ENCODE measurements at regions not wholly inside any gene's neighbourhood (a gene's known extent, or its start where the extent isn't known, plus 50 kb on each side); places are given as distances from the start of the nearest gene placed in this dataset.

- CTCF ChIA-PET = no interaction called here
- ATAC-seq (ENCODE audit: low read depth) (no peak), DNase-seq (no peak)
- TF ChIP-seq, protein P1, sequence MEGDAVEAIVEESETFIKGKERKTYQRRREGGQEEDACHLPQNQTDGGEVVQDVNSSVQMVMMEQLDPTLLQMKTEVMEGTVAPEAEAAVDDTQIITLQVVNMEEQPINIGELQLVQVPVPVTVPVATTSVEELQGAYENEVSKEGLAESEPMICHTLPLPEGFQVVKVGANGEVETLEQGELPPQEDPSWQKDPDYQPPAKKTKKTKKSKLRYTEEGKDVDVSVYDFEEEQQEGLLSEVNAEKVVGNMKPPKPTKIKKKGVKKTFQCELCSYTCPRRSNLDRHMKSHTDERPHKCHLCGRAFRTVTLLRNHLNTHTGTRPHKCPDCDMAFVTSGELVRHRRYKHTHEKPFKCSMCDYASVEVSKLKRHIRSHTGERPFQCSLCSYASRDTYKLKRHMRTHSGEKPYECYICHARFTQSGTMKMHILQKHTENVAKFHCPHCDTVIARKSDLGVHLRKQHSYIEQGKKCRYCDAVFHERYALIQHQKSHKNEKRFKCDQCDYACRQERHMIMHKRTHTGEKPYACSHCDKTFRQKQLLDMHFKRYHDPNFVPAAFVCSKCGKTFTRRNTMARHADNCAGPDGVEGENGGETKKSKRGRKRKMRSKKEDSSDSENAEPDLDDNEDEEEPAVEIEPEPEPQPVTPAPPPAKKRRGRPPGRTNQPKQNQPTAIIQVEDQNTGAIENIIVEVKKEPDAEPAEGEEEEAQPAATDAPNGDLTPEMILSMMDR (IDR thresholded peaks at IDR 0.05) = no peak
- intact Hi-C loops (cut with micrococcal nuclease) = no loop called here
- H3K9me3 Mint-ChIP-seq = no peaks in the 10 kb centered on the region
- POLR2A ChIA-PET = no interaction called here
- no peaks in the 10 kb centered on the region for H3K4me1 Mint-ChIP-seq
- no peak overlapping the region for H3K4me3 Mint-ChIP-seq
- H3K36me3 Mint-ChIP-seq (ENCODE audit: low read depth) = no peaks in the 10 kb centered on the region
- H3K27me3 Mint-ChIP-seq = no peaks in the 10 kb centered on the region
- no peak overlapping the region for H3K27ac Mint-ChIP-seq
Observed at GRCh38 chr7:156493942-156494341, 146.6 kb upstream of the RNF32 start.

DNA sequence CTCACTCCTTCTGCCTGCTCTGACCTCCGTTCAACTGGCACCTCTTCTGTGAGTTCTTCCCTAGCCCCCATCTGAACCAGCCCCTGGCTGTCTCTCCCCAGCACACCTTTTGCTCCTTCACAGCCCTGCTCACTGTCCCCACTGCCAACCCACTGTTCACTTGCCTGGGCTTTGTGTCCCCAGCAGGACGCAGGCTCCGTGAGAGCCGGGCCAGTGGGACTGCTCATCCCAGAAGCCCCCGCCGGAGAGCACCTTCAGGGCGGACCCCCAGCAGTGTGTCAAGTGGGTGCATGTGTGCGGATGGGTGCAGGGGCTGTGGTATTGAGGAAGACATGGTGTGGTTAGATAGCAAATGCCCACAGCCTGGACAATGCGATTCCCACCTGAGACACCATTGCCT is 148.4 kb upstream of the RNF32 start:
- Mint-ChIP-seq H3K4me1 (no peaks in the 10 kb centered on the region), H3K9me3 (no peaks in the 10 kb centered on the region), H3K4me3 (no peak overlapping the region), H3K27me3 (peaks cover 2% of the 10 kb centered on the region), H3K36me3 (ENCODE audit: low read depth) (no peaks in the 10 kb centered on the region), H3K27ac (no peak overlapping the region)
- DNase-seq = no peak
- TF ChIP-seq, protein P1 (IDR thresholded peaks at IDR 0.05) = no peak
- no peak for ATAC-seq (ENCODE audit: low read depth)
- intact Hi-C loops (cut with micrococcal nuclease) = no loop called here
- ChIA-PET CTCF (no interaction called here), POLR2A (no interaction called here)

GRCh38 chr7:156491435-156491834 is 149.1 kb upstream of the RNF32 start:
- no peak overlapping the region for H3K27ac Mint-ChIP-seq
- H3K27me3 Mint-ChIP-seq = peaks cover 2% of the 10 kb centered on the region
- no peaks in the 10 kb centered on the region for H3K4me1 Mint-ChIP-seq
- TF ChIP-seq, protein P1 (IDR thresholded peaks at IDR 0.05) = no peak
- H3K9me3 Mint-ChIP-seq = no peaks in the 10 kb centered on the region
- ChIA-PET CTCF (no interaction called here), POLR2A (no interaction called here)
- ATAC-seq (ENCODE audit: low read depth) (no peak), DNase-seq (no peak)
- intact Hi-C loops (cut with micrococcal nuclease) = no loop called here
- H3K36me3 Mint-ChIP-seq (ENCODE audit: low read depth) = no peaks in the 10 kb centered on the region
- no peak overlapping the region for H3K4me3 Mint-ChIP-seq

GRCh38 chr7:156490021-156490800 is 150.4 kb upstream of the RNF32 start:
- CTCF ChIA-PET = no interaction called here
- H3K36me3 Mint-ChIP-seq (ENCODE audit: low read depth) = no peaks in the 10 kb centered on the region
- POLR2A ChIA-PET = no interaction called here
- TF ChIP-seq, protein P1 (IDR thresholded peaks at IDR 0.05) = no peak
- ATAC-seq (ENCODE audit: low read depth) = no peak
- intact Hi-C loops (cut with micrococcal nuclease) = no loop called here
- H3K4me3 Mint-ChIP-seq = no peak overlapping the region
- H3K4me1 Mint-ChIP-seq = no peaks in the 10 kb centered on the region
- no peaks in the 10 kb centered on the region for H3K9me3 Mint-ChIP-seq
- peaks cover 2% of the 10 kb centered on the region for H3K27me3 Mint-ChIP-seq
- no peak for DNase-seq
- H3K27ac Mint-ChIP-seq = no peak overlapping the region

DNA sequence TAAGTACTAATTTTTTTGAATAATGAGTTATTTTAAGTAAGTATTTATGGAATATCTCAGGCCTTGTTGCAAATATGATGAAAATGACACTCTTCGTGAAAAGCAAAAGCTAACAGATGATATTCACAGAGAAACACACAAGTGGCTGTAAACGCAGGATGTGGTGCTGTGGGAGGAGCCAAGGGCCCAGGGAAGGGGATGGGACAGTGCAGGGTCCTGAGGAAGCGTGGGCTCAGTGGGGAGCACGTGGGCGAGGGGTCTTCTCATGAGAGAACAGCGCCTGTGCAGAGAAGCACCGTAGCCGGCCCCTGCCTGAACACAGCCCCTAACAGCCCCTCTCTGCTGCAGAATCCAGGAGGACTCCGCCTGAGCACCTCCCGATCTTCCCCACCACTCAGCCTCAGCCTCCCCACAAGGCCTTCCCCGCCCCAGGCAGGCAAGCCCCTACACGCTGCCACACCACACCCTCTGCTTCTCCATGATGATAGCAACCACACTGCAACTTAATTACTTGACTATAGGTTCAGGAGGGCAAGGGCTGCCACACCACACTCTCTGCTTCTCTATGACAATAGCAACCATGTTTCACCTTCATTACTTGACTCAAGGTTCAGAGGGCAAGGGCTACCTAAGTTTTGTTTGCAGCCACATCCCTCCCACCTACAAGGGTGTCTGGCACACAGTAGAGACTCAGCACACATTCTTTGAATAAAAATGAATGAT is 152.6 kb upstream of the RNF32 start:
- no peak overlapping the region for H3K4me3 Mint-ChIP-seq
- H3K4me1 Mint-ChIP-seq = no peaks in the 10 kb centered on the region
- peaks cover 2% of the 10 kb centered on the region for H3K27me3 Mint-ChIP-seq
- H3K36me3 Mint-ChIP-seq (ENCODE audit: low read depth) = no peaks in the 10 kb centered on the region
- H3K9me3 Mint-ChIP-seq = no peaks in the 10 kb centered on the region
- no peak for DNase-seq
- CTCF ChIA-PET = no interaction called here
- ATAC-seq (ENCODE audit: low read depth) = no peak
- intact Hi-C loops (cut with micrococcal nuclease) = no loop called here
- POLR2A ChIA-PET = no interaction called here
- H3K27ac Mint-ChIP-seq = no peak overlapping the region
- TF ChIP-seq, protein P1 (IDR thresholded peaks at IDR 0.05) = no peak

Measured in activated B cell treated with CpG ODN at 0.5 μM for 24 hours (primary cell).